Vagina (tissue), 2 donors: ENCODE measurements at regions not wholly inside any gene's neighbourhood (a gene's known extent, or its start where the extent isn't known, plus 50 kb on each side); places are given as distances from the start of the nearest gene placed in this dataset.

Experiments
- DNase-seq, 2 donors: peaks; one replicate each; pipeline ENCODE4 v3.0.0-alpha.2; 2017; ENCODE audit errors: extremely low spot score in 2 of 2
- H3K27ac ChIP-seq: fragments of 200-600 bp; sonication (generic); one replicate; pipeline ENCODE4 v1.5.1; 2019
- H3K27me3 ChIP-seq: fragments of 200-600 bp; sonication (generic); one replicate; pipeline ENCODE4 v1.5.1; 2019
- H3K36me3 ChIP-seq, 2 donors: fragments of 200-600 bp; sonication (generic); one replicate each; pipeline ENCODE4 v1.5.1; 2017 to 2019
- H3K4me1 ChIP-seq: fragments of 200-600 bp; sonication (generic); one replicate; pipeline ENCODE4 v1.5.1; 2019
- H3K4me3 ChIP-seq, 2 donors: fragments of 200-600 bp; sonication (generic); 1 replicate in 1 of 2; 2 replicates in 1 of 2; pipeline ENCODE4 v1.5.1; 2016 to 2019
- H3K9me3 ChIP-seq: fragments of 200-600 bp; sonication (generic); one replicate; pipeline ENCODE4 v1.5.1; 2019
- CTCF ChIP-seq, 3 experiments: fragments of 450-650 bp in 2 of 3; fragments of 200-600 bp in 1 of 3; sonication (generic) in 1 of 3; IDR thresholded peaks; one replicate each; pipeline ENCODE4 v1.5.1; 2017 to 2019; ENCODE audit warnings: antibody characterized with exemption in 3 of 3, mild to moderate bottlenecking in 2 of 3, moderate library complexity in 2 of 3
- POLR2A ChIP-seq, 2 donors: fragments of 450-650 bp; IDR thresholded peaks; one replicate each; pipeline ENCODE4 v1.6.1; 2017; ENCODE audit warnings: antibody characterized with exemption in 2 of 2, mild to moderate bottlenecking in 2 of 2, moderate library complexity in 2 of 2
- POLR2AphosphoS5 ChIP-seq, 2 donors: sonication (generic); formaldehyde crosslinking; IDR thresholded peaks; one replicate each; pipeline ENCODE4 v1.9.0; 2017; ENCODE audit warnings: antibody characterized with exemption in 2 of 2, mild to moderate bottlenecking in 2 of 2, low read depth in 1 of 2; ENCODE audit not compliant: insufficient read depth in 1 of 2
- intact Hi-C: fragments of 100-400 bp; cut with DNase I; formaldehyde crosslinking; loops from one replicate; pipeline ENCODE4 v1.15.1; 2023

DNA sequence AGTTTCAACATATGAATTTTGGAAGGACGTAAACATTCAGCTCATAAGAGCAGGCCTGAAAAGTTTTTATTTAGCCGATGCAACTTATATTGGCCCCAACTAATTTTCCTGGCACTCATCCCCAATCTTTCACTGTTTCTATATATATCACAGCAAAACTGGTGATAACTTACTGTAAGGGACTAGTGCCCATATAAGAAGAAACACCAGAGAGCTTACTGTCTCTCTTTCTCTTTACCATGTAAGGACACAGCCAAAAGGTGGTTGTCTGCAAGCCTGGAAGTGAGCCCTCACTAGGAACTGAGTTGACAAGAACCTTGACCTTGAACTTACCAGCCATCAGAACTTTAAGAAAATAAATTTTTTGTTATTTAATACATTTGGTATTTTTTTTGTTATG lies 807.4 kb upstream of the CITED2 start:
- Histone ChIP-seq H3K4me1 (no peaks in the 10 kb centered on the region), H3K4me3 (no peak overlapping the region), H3K27ac (no peak overlapping the region), H3K36me3 (no peaks in the 10 kb centered on the region), H3K27me3 (no peaks in the 10 kb centered on the region), H3K9me3 (no peaks in the 10 kb centered on the region)
- TF ChIP-seq CTCF (IDR thresholded peaks at IDR 0.05) (no peak), POLR2A (IDR thresholded peaks at IDR 0.05) (no peak), POLR2AphosphoS5 (IDR thresholded peaks at IDR 0.05; ENCODE audit: insufficient read depth in 1 of 2, low read depth in 1 of 2) (no peak)
- intact Hi-C loops, result no loop called here
- DNase-seq, result no peak

DNA sequence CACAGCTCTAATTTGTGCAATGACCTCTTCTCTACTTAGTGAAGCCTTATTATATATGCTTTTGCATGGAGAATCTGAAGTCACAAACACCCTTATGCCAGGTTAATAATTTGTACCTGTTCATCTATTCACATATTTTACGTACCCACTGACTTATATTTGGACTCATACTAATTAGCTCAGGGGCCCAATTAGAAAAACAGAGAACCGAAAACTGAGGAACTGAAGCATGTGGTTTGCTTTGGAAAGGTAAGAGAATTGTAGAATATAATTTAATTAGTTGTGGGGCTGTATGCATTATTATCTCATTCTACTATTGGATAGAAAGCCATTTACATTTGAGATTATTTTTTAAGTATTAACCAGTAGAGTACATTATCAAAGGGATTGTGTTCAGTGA lies 805.9 kb upstream of the CITED2 start:
- no peak for TF ChIP-seq POLR2AphosphoS5 (IDR thresholded peaks at IDR 0.05; ENCODE audit: insufficient read depth in 1 of 2, low read depth in 1 of 2)
- TF ChIP-seq CTCF (IDR thresholded peaks at IDR 0.05), result no peak
- TF ChIP-seq POLR2A (IDR thresholded peaks at IDR 0.05), result no peak
- DNase-seq, result no peak
- H3K27me3 ChIP-seq, result no peaks in the 10 kb centered on the region
- intact Hi-C loops, result no loop called here
- no peaks in the 10 kb centered on the region for H3K9me3 ChIP-seq
- H3K4me1 ChIP-seq, result no peaks in the 10 kb centered on the region
- no peaks in the 10 kb centered on the region for H3K36me3 ChIP-seq
- no peak overlapping the region for H3K27ac ChIP-seq
- H3K4me3 ChIP-seq, result no peak overlapping the region

DNA sequence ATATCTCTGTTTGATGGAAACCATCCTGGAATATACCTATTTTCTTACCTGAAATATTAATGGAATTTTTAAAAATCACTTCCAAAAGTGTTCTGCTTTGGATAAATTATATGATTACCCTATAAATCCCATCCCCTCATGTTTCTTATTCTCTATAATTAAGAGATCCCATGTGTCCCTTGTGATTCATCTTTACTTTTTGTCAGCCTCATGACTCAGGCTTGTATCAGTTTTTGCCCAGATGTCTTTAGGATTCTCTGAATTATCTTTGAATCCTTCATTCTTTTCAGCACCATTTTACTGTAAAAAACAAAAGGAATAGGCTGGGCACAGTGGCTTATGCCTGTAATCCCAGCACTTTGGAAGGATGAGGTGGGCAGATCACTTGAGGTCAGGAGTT lies 804.5 kb upstream of the CITED2 start:
- peak overlapping the region; percentile 37 for H3K27ac ChIP-seq
- TF ChIP-seq CTCF (IDR thresholded peaks at IDR 0.05) (no peak), POLR2AphosphoS5 (IDR thresholded peaks at IDR 0.05; ENCODE audit: insufficient read depth in 1 of 2, low read depth in 1 of 2) (no peak), POLR2A (IDR thresholded peaks at IDR 0.05) (no peak)
- intact Hi-C loops, result no loop called here

GRCh38 chr6:140178520-140178919 lies 804.1 kb upstream of the CITED2 start:
- intact Hi-C loops, result no loop called here
- no peak for DNase-seq
- TF ChIP-seq CTCF (IDR thresholded peaks at IDR 0.05) (no peak), POLR2AphosphoS5 (IDR thresholded peaks at IDR 0.05; ENCODE audit: insufficient read depth in 1 of 2, low read depth in 1 of 2) (no peak), POLR2A (IDR thresholded peaks at IDR 0.05) (no peak)
- Histone ChIP-seq H3K4me1 (no peaks in the 10 kb centered on the region), H3K36me3 (no peaks in the 10 kb centered on the region), H3K9me3 (no peaks in the 10 kb centered on the region), H3K4me3 (no peak overlapping the region), H3K27me3 (no peaks in the 10 kb centered on the region), H3K27ac (no peak overlapping the region)

More for the DNA sequence above, 804.5 kb upstream of the CITED2 start:
- Histone ChIP-seq H3K4me3 (no peak overlapping the region), H3K9me3 (no peaks in the 10 kb centered on the region), H3K36me3 (no peaks in the 10 kb centered on the region), H3K27me3 (no peaks in the 10 kb centered on the region), H3K4me1 (no peaks in the 10 kb centered on the region)
- no peak for DNase-seq

DNA sequence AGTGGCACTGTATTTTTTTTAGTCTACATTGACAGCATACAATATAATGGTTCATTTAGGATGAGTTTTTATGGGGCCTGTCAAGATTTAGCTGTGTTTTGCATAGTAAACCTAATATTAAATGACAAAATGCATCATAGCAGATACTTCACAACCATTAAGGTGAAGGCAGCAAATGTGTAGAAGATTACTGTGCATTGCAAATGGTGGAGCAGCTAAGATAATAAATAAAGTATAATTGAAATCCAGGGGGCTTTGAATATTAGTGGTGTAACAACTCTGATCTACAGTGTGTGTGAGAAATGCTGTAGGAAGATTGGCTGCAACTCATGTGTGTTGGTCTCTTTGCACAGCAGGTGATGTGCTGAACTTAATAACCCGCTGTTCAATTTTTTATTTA lies 801.9 kb upstream of the CITED2 start:
- Histone ChIP-seq H3K27me3 (no peaks in the 10 kb centered on the region), H3K9me3 (no peaks in the 10 kb centered on the region), H3K4me3 (no peak overlapping the region), H3K27ac (no peak overlapping the region), H3K4me1 (no peaks in the 10 kb centered on the region), H3K36me3 (no peaks in the 10 kb centered on the region)
- TF ChIP-seq CTCF (IDR thresholded peaks at IDR 0.05) (no peak), POLR2A (IDR thresholded peaks at IDR 0.05) (no peak), POLR2AphosphoS5 (IDR thresholded peaks at IDR 0.05; ENCODE audit: insufficient read depth in 1 of 2, low read depth in 1 of 2) (no peak)
- no peak for DNase-seq
- intact Hi-C loops, result no loop called here
